Mesenchymal stem cell (in vitro differentiated cells and primary cell): ENCODE measurements at regions not wholly inside any gene's neighbourhood (a gene's known extent, or its start where the extent isn't known, plus 50 kb on each side); places are given as distances from the start of the nearest gene placed in this dataset.

Experiments
- DNase-seq: peaks from one replicate; pipeline ENCODE4 v3.0.0-alpha.2; 2013
- H2AFZ ChIP-seq: one replicate; pipeline ENCODE4 v1.6.1; 2013; ENCODE audit warnings: low read depth, mild to moderate bottlenecking, control low read depth, inconsistent platforms, low read length, moderate library complexity
- H2AK5ac ChIP-seq: 2 replicates; pipeline ENCODE4 v1.6.1; 2013; ENCODE audit warnings: low read length, moderate library complexity, mild to moderate bottlenecking, inconsistent platforms; ENCODE audit not compliant: severe bottlenecking
- H2BK120ac ChIP-seq: one replicate; pipeline ENCODE4 v1.6.1; 2013; ENCODE audit warnings: low read depth, mild to moderate bottlenecking, inconsistent platforms, low read length, moderate library complexity
- H2BK12ac ChIP-seq, 2 experiments: one replicate each; pipeline ENCODE4 v1.6.1; 2013; ENCODE audit warnings: inconsistent platforms in 2 of 2, low read length in 2 of 2, mild to moderate bottlenecking in 2 of 2, moderate library complexity in 2 of 2, control low read depth in 1 of 2
- H2BK15ac ChIP-seq: one replicate; pipeline ENCODE4 v1.6.1; 2013; ENCODE audit warnings: mild to moderate bottlenecking, low read depth, inconsistent platforms; ENCODE audit not compliant: poor library complexity, severe bottlenecking
- H2BK5ac ChIP-seq: 2 replicates; pipeline ENCODE4 v1.6.1; 2013; ENCODE audit warnings: low read depth, mild to moderate bottlenecking, low read length, control low read depth, inconsistent platforms; ENCODE audit not compliant: poor library complexity, severe bottlenecking
- H3K14ac ChIP-seq, 2 experiments: one replicate each; pipeline ENCODE4 v1.6.1; 2013; ENCODE audit warnings: inconsistent platforms in 2 of 2, low read length in 2 of 2, control low read depth in 1 of 2, mild to moderate bottlenecking in 1 of 2, moderate library complexity in 1 of 2
- H3K18ac ChIP-seq, 2 experiments: one replicate each; pipeline ENCODE4 v1.6.1; 2013; ENCODE audit warnings: inconsistent platforms in 2 of 2, low read length in 2 of 2, control low read depth in 1 of 2, low read depth in 1 of 2, mild to moderate bottlenecking in 1 of 2
- H3K23ac ChIP-seq, 2 experiments: one replicate each; pipeline ENCODE4 v1.6.1; 2013; ENCODE audit warnings: inconsistent platforms in 2 of 2, low read length in 2 of 2, mild to moderate bottlenecking in 2 of 2, moderate library complexity in 2 of 2, control low read depth in 1 of 2
- H3K27ac ChIP-seq: 2 replicates; pipeline ENCODE4 v1.5.1; 2013; ENCODE audit warnings: mild to moderate bottlenecking, moderate library complexity, low read length, control low read depth, inconsistent platforms; ENCODE audit not compliant: poor library complexity, severe bottlenecking
- H3K27me3 ChIP-seq, 2 experiments: 2 replicates each; pipeline versions ENCODE4 v1.6.1 to v1.7.0; 2013; ENCODE audit warnings: low read length in 2 of 2, mild to moderate bottlenecking in 2 of 2, moderate library complexity in 2 of 2, control low read depth in 1 of 2, inconsistent platforms in 1 of 2; ENCODE audit not compliant: control insufficient read depth in 1 of 2, insufficient read depth in 1 of 2
- H3K36me3 ChIP-seq, 2 experiments: 2 replicates each; pipeline versions ENCODE4 v1.6.1 to v1.7.0; 2013; ENCODE audit warnings: low read length in 2 of 2, control low read depth in 1 of 2, inconsistent platforms in 1 of 2, low read depth in 1 of 2, mild to moderate bottlenecking in 1 of 2; ENCODE audit not compliant: insufficient read depth in 2 of 2, control insufficient read depth in 1 of 2
- H3K4ac ChIP-seq, 2 experiments: one replicate each; pipeline ENCODE4 v1.6.1; 2013; ENCODE audit warnings: inconsistent platforms in 2 of 2, low read length in 2 of 2, mild to moderate bottlenecking in 2 of 2, moderate library complexity in 2 of 2, control low read depth in 1 of 2, low read depth in 1 of 2
- H3K4me1 ChIP-seq: 2 replicates; pipeline ENCODE4 v1.6.1; 2013; ENCODE audit warnings: low read depth, low read length, control low read depth; ENCODE audit not compliant: control insufficient read depth, insufficient read depth
- H3K4me2 ChIP-seq: 2 replicates; pipeline ENCODE4 v1.6.1; 2013; ENCODE audit warnings: low read length, mild to moderate bottlenecking, inconsistent platforms; ENCODE audit not compliant: poor library complexity, severe bottlenecking
- H3K4me3 ChIP-seq, 2 experiments: 2 replicates each; pipeline versions ENCODE4 v1.5.1 to v1.7.0; 2013; ENCODE audit warnings: low read length in 2 of 2, mild to moderate bottlenecking in 2 of 2, control low read depth in 1 of 2, low read depth in 1 of 2; ENCODE audit not compliant: insufficient read depth in 1 of 2
- H3K79me1 ChIP-seq: replicated peaks from 2 replicates; pipeline ENCODE4 v1.6.1; 2013; ENCODE audit warnings: mild to moderate bottlenecking, control low read depth, low read length, inconsistent platforms; ENCODE audit not compliant: poor library complexity, severe bottlenecking
- H3K9ac ChIP-seq: 2 replicates; pipeline ENCODE4 v1.7.0; 2013; ENCODE audit warnings: mild to moderate bottlenecking, low read length, moderate library complexity
- H3K9me3 ChIP-seq: 2 replicates; pipeline ENCODE4 v1.7.0; 2013; ENCODE audit warnings: mild to moderate bottlenecking, low read length; ENCODE audit not compliant: control insufficient read depth
- H4K8ac ChIP-seq: one replicate; pipeline ENCODE4 v1.6.1; 2013; ENCODE audit warnings: inconsistent platforms, mild to moderate bottlenecking, low read length, moderate library complexity
- H4K91ac ChIP-seq: one replicate; pipeline ENCODE4 v1.6.1; 2013; ENCODE audit warnings: mild to moderate bottlenecking, low read length, inconsistent platforms
- WGBS: methylation state at CpG from one replicate; pipeline ENCODE4 v1.1.7; 2013; ENCODE audit warnings: mixed read lengths; 5-methylcytosine and 5-hydroxymethylcytosine counted together

GRCh38 chr7:108947526-108947925, 377.9 kb downstream of the DNAJB9 start:
- H2BK120ac ChIP-seq: no peak overlapping the region
- H2AK5ac ChIP-seq: no peak overlapping the region
- H3K14ac ChIP-seq: no peak overlapping the region
- H3K27ac ChIP-seq: no peak overlapping the region
- no peak overlapping the region for H2BK5ac ChIP-seq
- H3K4me1 ChIP-seq: no peaks in the 10 kb centered on the region
- H3K4ac ChIP-seq: no peak overlapping the region
- no peaks in the 10 kb centered on the region for H3K36me3 ChIP-seq
- no peaks in the 10 kb centered on the region for H3K79me1 ChIP-seq
- H3K27me3 ChIP-seq: no peaks in the 10 kb centered on the region
- H4K8ac ChIP-seq: no peak overlapping the region
- no peaks in the 10 kb centered on the region for H3K9me3 ChIP-seq
- H2AFZ ChIP-seq: no peak overlapping the region
- no peak overlapping the region for H3K9ac ChIP-seq
- H3K4me3 ChIP-seq: no peak overlapping the region
- H2BK12ac ChIP-seq: no peak overlapping the region
- H2BK15ac ChIP-seq: no peak overlapping the region
- no peak overlapping the region for H3K4me2 ChIP-seq
- H4K91ac ChIP-seq: no peak overlapping the region
- WGBS: 99% methylated on average over 3 of the region's 4 CpGs
- H3K23ac ChIP-seq: no peak overlapping the region
- H3K18ac ChIP-seq: no peak overlapping the region
- DNase-seq: no peak

GRCh38 chr7:108972004-108972403, 402.3 kb downstream of the DNAJB9 start:
- Histone ChIP-seq H2BK5ac (no peak overlapping the region), H3K36me3 (no peaks in the 10 kb centered on the region), H3K9ac (no peak overlapping the region), H3K4me3 (no peak overlapping the region), H4K91ac (no peak overlapping the region), H2BK15ac (no peak overlapping the region), H4K8ac (no peak overlapping the region), H2AK5ac (no peak overlapping the region), H3K18ac (no peak overlapping the region), H2BK120ac (no peak overlapping the region), H3K79me1 (no peaks in the 10 kb centered on the region), H3K4me1 (no peaks in the 10 kb centered on the region), H3K27me3 (no peaks in the 10 kb centered on the region), H3K23ac (no peak overlapping the region), H3K27ac (no peak overlapping the region), H3K14ac (no peak overlapping the region), H2BK12ac (no peak overlapping the region), H3K9me3 (no peaks in the 10 kb centered on the region), H3K4me2 (no peak overlapping the region), H3K4ac (no peak overlapping the region), H2AFZ (no peak overlapping the region)
- DNase-seq: no peak
- 84% methylated on average over 2 of the region's 2 CpGs for WGBS

GRCh38 chr7:108973075-108973474, 403.4 kb downstream of the DNAJB9 start:
- Histone ChIP-seq H3K14ac (no peak overlapping the region), H3K27ac (no peak overlapping the region), H2BK120ac (no peak overlapping the region), H3K4ac (no peak overlapping the region), H2BK5ac (no peak overlapping the region), H3K18ac (no peak overlapping the region), H3K9me3 (no peaks in the 10 kb centered on the region), H3K4me3 (no peak overlapping the region), H4K91ac (no peak overlapping the region), H3K4me2 (no peak overlapping the region), H3K79me1 (no peaks in the 10 kb centered on the region), H3K9ac (no peak overlapping the region), H2AFZ (no peak overlapping the region), H3K4me1 (no peaks in the 10 kb centered on the region), H3K27me3 (no peaks in the 10 kb centered on the region), H3K36me3 (no peaks in the 10 kb centered on the region), H2BK15ac (no peak overlapping the region), H4K8ac (no peak overlapping the region), H2BK12ac (no peak overlapping the region), H3K23ac (no peak overlapping the region), H2AK5ac (no peak overlapping the region)
- WGBS: no CpG with 5 or more reads among the region's 1 CpG
- no peak for DNase-seq

- Histone ChIP-seq H3K79me1 (no peaks in the 10 kb centered on the region), H2BK15ac (no peak overlapping the region), H3K4me3 (no peak overlapping the region), H2AK5ac (no peak overlapping the region), H3K9ac (no peak overlapping the region), H3K14ac (no peak overlapping the region), H4K8ac (no peak overlapping the region), H3K9me3 (no peaks in the 10 kb centered on the region), H2BK120ac (no peak overlapping the region), H3K4ac (no peak overlapping the region), H3K4me2 (no peak overlapping the region), H3K36me3 (no peaks in the 10 kb centered on the region), H3K27ac (no peak overlapping the region), H3K4me1 (no peaks in the 10 kb centered on the region), H3K27me3 (no peaks in the 10 kb centered on the region), H3K18ac (no peak overlapping the region), H2AFZ (no peak overlapping the region), H3K23ac (no peak overlapping the region), H4K91ac (no peak overlapping the region), H2BK12ac (no peak overlapping the region), H2BK5ac (no peak overlapping the region)
- no CpG with 5 or more reads among the region's 1 CpG for WGBS
- DNase-seq: no peak
Measured at GRCh38 chr7:108974641-108975040, 405.0 kb downstream of the DNAJB9 start.
